GM12864 (cell line): ENCODE measurements at regions not wholly inside any gene's neighbourhood (a gene's known extent, or its start where the extent isn't known, plus 50 kb on each side); places are given as distances from the start of the nearest gene placed in this dataset.

Experiments
- DNase-seq: peaks from one replicate; pipeline ENCODE4 v3.0.0-alpha.2; 2011; ENCODE audit warnings: low read depth
- H3K4me3 ChIP-seq: 2 replicates; pipeline ENCODE4 v1.5.1; 2011; ENCODE audit warnings: mild to moderate bottlenecking, low read depth, low read length, control low read depth
- CTCF ChIP-seq: IDR thresholded peaks from 2 replicates; pipeline ENCODE4 v1.5.1; 2011; ENCODE audit warnings: low read depth, mild to moderate bottlenecking, moderate library complexity, low read length, control low read depth, inconsistent platforms; ENCODE audit errors: missing control alignments

DNA sequence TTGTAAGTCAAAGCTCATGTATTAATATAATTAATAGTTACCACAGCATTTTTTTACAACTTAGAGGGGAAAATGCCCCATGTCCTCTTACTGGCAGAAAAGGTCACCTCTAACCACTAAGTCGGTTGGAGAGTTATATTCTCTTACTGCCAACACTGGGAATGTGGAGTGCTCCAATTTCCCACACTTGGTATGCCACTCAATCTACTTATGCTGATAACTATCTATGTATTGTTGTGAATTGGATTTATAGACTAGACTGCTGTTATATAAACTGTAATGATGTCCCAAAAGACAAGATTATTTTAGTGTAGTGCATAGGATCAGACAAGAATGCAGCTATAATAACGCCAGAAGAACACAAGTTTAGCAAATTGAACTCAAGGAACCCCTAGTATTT lies 2385.2 kb upstream of the C9orf72 start:
- no peak for DNase-seq
- H3K4me3 ChIP-seq = no peak overlapping the region
- TF ChIP-seq CTCF = no peak

- no peak for DNase-seq
- no peak overlapping the region for H3K4me3 ChIP-seq
- no peak for TF ChIP-seq CTCF
Observed at GRCh38 chr9:29965834-29966233, 2392.6 kb upstream of the C9orf72 start.

- no peak for TF ChIP-seq CTCF
- DNase-seq = no peak
- H3K4me3 ChIP-seq = no peak overlapping the region
Observed at GRCh38 chr9:29966247-29966646, 2393.0 kb upstream of the C9orf72 start.

DNA sequence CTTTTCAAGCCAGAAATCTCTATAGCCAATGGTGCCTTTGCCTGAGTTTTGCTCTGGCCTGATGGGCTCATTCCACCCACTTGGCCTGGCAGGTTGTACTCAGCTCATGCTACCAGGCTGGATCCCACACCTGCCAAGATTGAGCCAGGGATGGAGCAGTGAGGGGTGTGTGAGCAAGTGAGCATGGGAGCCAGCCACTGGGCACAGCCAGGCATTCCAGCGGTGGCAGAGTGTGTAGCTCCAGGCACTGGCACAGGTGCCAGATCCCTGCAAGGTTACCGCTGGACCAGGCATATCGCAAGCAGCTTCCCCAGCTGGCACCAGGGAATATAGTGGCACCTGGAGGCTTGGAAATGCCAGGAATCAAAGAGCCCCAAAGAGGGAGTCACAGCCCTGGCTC lies 2395.6 kb upstream of the C9orf72 start:
- no peak for DNase-seq
- TF ChIP-seq CTCF = no peak
- no peak overlapping the region for H3K4me3 ChIP-seq

- DNase-seq = no peak
- TF ChIP-seq CTCF = no peak
- H3K4me3 ChIP-seq = no peak overlapping the region
Observed at GRCh38 chr9:29969408-29969807, 2396.1 kb upstream of the C9orf72 start.

GRCh38 chr9:29969856-29970647 lies 2396.8 kb upstream of the C9orf72 start:
- TF ChIP-seq CTCF = no peak
- H3K4me3 ChIP-seq = no peak overlapping the region
- no peak for DNase-seq

DNA sequence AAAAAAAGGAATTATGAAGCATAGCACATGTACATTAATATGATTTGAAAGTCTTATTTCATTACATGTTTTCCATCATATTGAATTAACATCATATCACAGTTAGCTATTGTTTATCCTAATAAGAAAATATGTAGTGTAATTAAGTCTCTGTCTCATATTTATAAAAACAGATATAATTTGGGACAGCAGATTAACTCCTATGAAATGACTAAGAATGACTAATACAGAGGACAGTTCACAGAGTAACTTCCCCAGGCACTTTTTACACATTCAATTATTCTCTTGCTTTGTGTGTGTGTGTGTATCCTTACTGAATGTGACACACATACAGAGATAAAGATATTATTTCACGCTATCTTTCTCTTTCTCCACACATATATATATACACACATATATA lies 2400.9 kb upstream of the C9orf72 start:
- DNase-seq = no peak
- H3K4me3 ChIP-seq = no peak overlapping the region
- TF ChIP-seq CTCF = no peak
